ENCODE measurements at regions not wholly inside any gene's neighbourhood (a gene's known extent, or its start where the extent isn't known, plus 50 kb on each side); places are given as distances from the start of the nearest gene placed in this dataset.

DNA sequence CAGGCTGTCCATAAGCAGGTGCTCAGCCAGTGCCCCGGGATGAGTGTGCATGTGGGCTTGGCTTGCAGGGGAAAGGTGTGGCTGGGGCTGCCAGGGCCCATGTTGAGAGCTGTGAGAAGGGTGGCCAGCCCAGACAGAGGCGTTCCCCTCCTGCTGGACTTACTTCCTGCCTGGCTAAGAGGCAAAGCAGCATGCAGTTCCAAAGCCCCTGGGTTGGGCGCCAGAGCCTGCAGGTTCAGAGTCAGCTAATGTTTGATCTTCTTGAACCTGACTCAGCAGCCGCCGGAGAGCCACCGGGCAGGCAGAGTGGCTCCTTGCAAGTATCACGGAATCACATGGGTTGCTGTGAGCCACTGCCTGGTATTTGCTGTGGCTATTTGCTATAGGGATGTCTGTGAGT is 168.4 kb upstream of the MAP1B start:
- no peak overlapping the region for H3K4me2 ChIP-seq (ENCODE audit: unreplicated experiment)
- no peak overlapping the region for H3K27ac ChIP-seq
- WGBS, 2 experiments (ENCODE audit: low coverage in 1 of 2, low lambda C conversion rate in 2 of 2, missing lambda C conversion rate in 2 of 2), result 55 to 60% methylated on average over 7 of the region's 7 CpGs
- no peak overlapping the region for H3K4me3 ChIP-seq
- H2AFZ ChIP-seq, result no peak overlapping the region
- in situ Hi-C loops (cut with MboI), result no loop called here
- no peaks in the 10 kb centered on the region for H3K9me3 ChIP-seq (ENCODE audit: low read depth)
- H3K79me2 ChIP-seq (ENCODE audit: insufficient read depth), result no peaks in the 10 kb centered on the region
- H3K36me3 ChIP-seq (ENCODE audit: low read depth), result no peaks in the 10 kb centered on the region
- H3F3A ChIP-seq (ENCODE audit: insufficient read depth), result no peaks in the 10 kb centered on the region
- no peaks in the 10 kb centered on the region for H4K20me1 ChIP-seq (ENCODE audit: insufficient read depth)
- TF ChIP-seq EZH2phosphoT487 (IDR thresholded peaks at IDR 0.05; ENCODE audit: insufficient read depth, low read depth) (no peak), EZH2 (IDR thresholded peaks at IDR 0.05; ENCODE audit: insufficient read depth, poor library complexity, severe bottlenecking) (no peak)
- no peaks in the 10 kb centered on the region for H3K9me2 ChIP-seq (ENCODE audit: insufficient read depth)
- no peak for DNase-seq
- 0 out of 2 replicates have a peak, but pooled peaks cover 11% of the 10 kb centered on the region for H3K27me3 ChIP-seq (replicated peaks; ENCODE audit: insufficient read depth)
- no peak overlapping the region for H3K9ac ChIP-seq
- no peaks in the 10 kb centered on the region for H3K4me1 ChIP-seq (ENCODE audit: insufficient read depth)

- H3K9ac ChIP-seq, result no peak overlapping the region
- H3K27ac ChIP-seq, result no peak overlapping the region
- no peak for TF ChIP-seq EZH2phosphoT487 (IDR thresholded peaks at IDR 0.05; ENCODE audit: insufficient read depth, low read depth)
- no peak for TF ChIP-seq EZH2 (IDR thresholded peaks at IDR 0.05; ENCODE audit: insufficient read depth, poor library complexity, severe bottlenecking)
- no peaks in the 10 kb centered on the region for H3F3A ChIP-seq (ENCODE audit: insufficient read depth)
- H3K79me2 ChIP-seq (ENCODE audit: insufficient read depth), result no peaks in the 10 kb centered on the region
- no peaks in the 10 kb centered on the region for H3K9me2 ChIP-seq (ENCODE audit: insufficient read depth)
- H3K36me3 ChIP-seq (ENCODE audit: low read depth), result no peaks in the 10 kb centered on the region
- H4K20me1 ChIP-seq (ENCODE audit: insufficient read depth), result no peaks in the 10 kb centered on the region
- H2AFZ ChIP-seq, result no peak overlapping the region
- in situ Hi-C loops (cut with MboI), result no loop called here
- peak; percentile 49 for DNase-seq
- H3K27me3 ChIP-seq (replicated peaks; ENCODE audit: insufficient read depth), result 0 out of 2 replicates have a peak, but pooled peaks cover 15% of the 10 kb centered on the region
- no peaks in the 10 kb centered on the region for H3K9me3 ChIP-seq (ENCODE audit: low read depth)
- H3K4me2 ChIP-seq (ENCODE audit: unreplicated experiment), result no peak overlapping the region
- H3K4me3 ChIP-seq, result no peak overlapping the region
- 14 to 17% methylated on average over 8 of the region's 8 CpGs for WGBS, 2 experiments (ENCODE audit: low coverage in 1 of 2, low lambda C conversion rate in 2 of 2, missing lambda C conversion rate in 2 of 2)
- H3K4me1 ChIP-seq (ENCODE audit: insufficient read depth), result no peaks in the 10 kb centered on the region
Observed at GRCh38 chr5:71939452-71940230, 167.6 kb upstream of the MAP1B start.

DNA sequence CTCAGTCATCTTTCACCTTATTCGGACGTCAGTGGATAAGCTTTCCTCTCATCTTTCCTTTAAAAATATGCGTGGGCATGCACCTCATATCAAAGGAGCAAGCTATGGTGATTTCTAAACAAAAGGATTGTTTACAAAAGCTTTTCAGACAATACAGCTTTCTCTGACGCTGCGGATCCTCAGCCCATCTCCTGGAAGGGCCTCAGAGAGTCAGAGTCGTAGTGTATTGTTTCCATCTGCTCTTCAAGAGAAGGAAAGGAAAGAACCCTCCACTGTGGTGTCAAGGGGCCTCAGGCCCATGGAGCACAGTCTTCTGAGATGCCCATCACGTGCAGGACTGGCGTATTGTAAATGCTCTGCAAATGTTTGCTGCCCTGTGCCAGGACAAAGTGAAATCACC is 163.4 kb upstream of the MAP1B start:
- no peaks in the 10 kb centered on the region for H4K20me1 ChIP-seq (ENCODE audit: insufficient read depth)
- no peaks in the 10 kb centered on the region for H3F3A ChIP-seq (ENCODE audit: insufficient read depth)
- no peaks in the 10 kb centered on the region for H3K9me2 ChIP-seq (ENCODE audit: insufficient read depth)
- in situ Hi-C loops (cut with MboI), result no loop called here
- 0 out of 2 replicates have a peak, but pooled peaks cover 18% of the 10 kb centered on the region for H3K27me3 ChIP-seq (replicated peaks; ENCODE audit: insufficient read depth)
- DNase-seq, result no peak
- TF ChIP-seq EZH2phosphoT487 (IDR thresholded peaks at IDR 0.05; ENCODE audit: insufficient read depth, low read depth) (no peak), EZH2 (IDR thresholded peaks at IDR 0.05; ENCODE audit: insufficient read depth, poor library complexity, severe bottlenecking) (no peak)
- no peak overlapping the region for H3K4me3 ChIP-seq
- no peak overlapping the region for H3K4me2 ChIP-seq (ENCODE audit: unreplicated experiment)
- 47 to 51% methylated on average over 8 of the region's 8 CpGs for WGBS, 2 experiments (ENCODE audit: low coverage in 1 of 2, low lambda C conversion rate in 2 of 2, missing lambda C conversion rate in 2 of 2)
- H3K9ac ChIP-seq, result no peak overlapping the region
- H2AFZ ChIP-seq, result no peak overlapping the region
- H3K79me2 ChIP-seq (ENCODE audit: insufficient read depth), result no peaks in the 10 kb centered on the region
- no peaks in the 10 kb centered on the region for H3K36me3 ChIP-seq (ENCODE audit: low read depth)
- no peaks in the 10 kb centered on the region for H3K9me3 ChIP-seq (ENCODE audit: low read depth)
- no peak overlapping the region for H3K27ac ChIP-seq
- H3K4me1 ChIP-seq (ENCODE audit: insufficient read depth), result no peaks in the 10 kb centered on the region

DNA sequence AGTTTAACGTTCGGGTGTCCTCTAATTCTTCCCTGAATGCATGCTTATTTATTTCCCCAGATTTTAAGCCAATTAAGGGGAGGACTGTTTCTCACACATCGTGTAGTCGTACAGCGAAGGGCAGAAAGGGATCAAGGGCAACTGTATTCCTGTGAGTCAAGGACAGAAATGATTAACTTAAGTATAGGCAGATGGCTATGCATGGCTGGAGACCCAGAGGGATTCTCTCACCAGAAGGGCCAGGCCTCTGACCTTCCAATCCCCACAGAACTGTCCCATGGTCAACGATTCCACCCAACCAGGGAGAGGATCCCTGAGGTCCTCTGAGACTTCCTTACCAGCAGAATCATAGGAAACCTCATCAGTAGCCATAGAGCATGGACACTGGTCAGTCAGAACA is 161.8 kb upstream of the MAP1B start:
- Histone ChIP-seq H3K9me2 (ENCODE audit: insufficient read depth) (no peaks in the 10 kb centered on the region), H3K4me2 (ENCODE audit: unreplicated experiment) (no peak overlapping the region), H3K27ac (no peak overlapping the region), H3K4me1 (ENCODE audit: insufficient read depth) (no peaks in the 10 kb centered on the region), H3K9ac (no peak overlapping the region), H4K20me1 (ENCODE audit: insufficient read depth) (no peaks in the 10 kb centered on the region), H3K27me3 (replicated peaks; ENCODE audit: insufficient read depth) (0 out of 2 replicates have a peak, but pooled peaks cover 13% of the 10 kb centered on the region), H3K4me3 (no peak overlapping the region), H3K9me3 (ENCODE audit: low read depth) (no peaks in the 10 kb centered on the region), H3K36me3 (ENCODE audit: low read depth) (no peaks in the 10 kb centered on the region), H2AFZ (no peak overlapping the region), H3F3A (ENCODE audit: insufficient read depth) (no peaks in the 10 kb centered on the region), H3K79me2 (ENCODE audit: insufficient read depth) (no peaks in the 10 kb centered on the region)
- in situ Hi-C loops (cut with MboI), result no loop called here
- no peak for DNase-seq
- TF ChIP-seq EZH2phosphoT487 (IDR thresholded peaks at IDR 0.05; ENCODE audit: insufficient read depth, low read depth) (no peak), EZH2 (IDR thresholded peaks at IDR 0.05; ENCODE audit: insufficient read depth, poor library complexity, severe bottlenecking) (no peak)
- 63 to 71% methylated on average over 6 of the region's 6 CpGs for WGBS, 2 experiments (ENCODE audit: low coverage in 1 of 2, low lambda C conversion rate in 2 of 2, missing lambda C conversion rate in 2 of 2)
